CD14-positive monocyte (primary cell): ENCODE measurements at regions not wholly inside any gene's neighbourhood (a gene's known extent, or its start where the extent isn't known, plus 50 kb on each side); places are given as distances from the start of the nearest gene placed in this dataset.

Experiments
- DNase-seq, 3 donors: peaks; one replicate each; pipeline ENCODE4 v3.0.0-alpha.2; 2011 to 2022
- H2AFZ ChIP-seq: 2 replicates; pipeline ENCODE4 v1.6.0; 2012; ENCODE audit warnings: mild to moderate bottlenecking, low read depth, low read length, inconsistent platforms; ENCODE audit not compliant: insufficient read depth, poor library complexity, severe bottlenecking
- H3K27ac ChIP-seq, 2 donors: 1 replicate in 1 of 2; 2 replicates in 1 of 2; pipeline ENCODE4 v1.5.1; 2012 to 2013; ENCODE audit warnings: low read length in 2 of 2, control low read depth in 1 of 2, inconsistent platforms in 1 of 2, low read depth in 1 of 2, mild to moderate bottlenecking in 1 of 2
- H3K27me3 ChIP-seq, 2 donors: one replicate each; pipeline versions ENCODE4 v1.6.0 to v1.6.1; 2011 to 2013; ENCODE audit warnings: low read length in 2 of 2; ENCODE audit not compliant: control insufficient read depth in 2 of 2, insufficient read depth in 2 of 2
- H3K36me3 ChIP-seq, 2 donors: replicated peaks in 1 of 2; 1 replicate in 1 of 2; 2 replicates in 1 of 2; pipeline versions ENCODE4 v1.5.1 to v1.6.1; 2012 to 2013; ENCODE audit warnings: low read length in 2 of 2, control low read depth in 1 of 2, inconsistent platforms in 1 of 2, mild to moderate bottlenecking in 1 of 2; ENCODE audit not compliant: insufficient read depth in 2 of 2, control insufficient read depth in 1 of 2
- H3K4me1 ChIP-seq, 2 donors: 1 replicate in 1 of 2; 2 replicates in 1 of 2; pipeline versions ENCODE4 v1.5.1 to v1.6.1; 2012 to 2013; ENCODE audit warnings: low read length in 2 of 2, control low read depth in 1 of 2, inconsistent platforms in 1 of 2, mild to moderate bottlenecking in 1 of 2, moderate library complexity in 1 of 2; ENCODE audit not compliant: insufficient read depth in 2 of 2, control insufficient read depth in 1 of 2
- H3K4me2 ChIP-seq: replicated peaks from 2 replicates; pipeline ENCODE3; 2012; ENCODE audit warnings: low read length, moderate library complexity, mild to moderate bottlenecking; ENCODE audit not compliant: poor library complexity, severe bottlenecking; ENCODE audit errors: extremely low read depth
- H3K4me3 ChIP-seq, 3 experiments: fragments of 200-600 bp in 1 of 3; sonication (generic) in 1 of 3; replicated peaks in 1 of 3; 1 replicate in 2 of 3; 2 replicates in 1 of 3; pipeline ENCODE4 v1.5.1; 2011 to 2013; ENCODE audit warnings: low read length in 3 of 3, mild to moderate bottlenecking in 3 of 3, control low read depth in 2 of 3, low read depth in 2 of 3, inconsistent platforms in 1 of 3, moderate library complexity in 1 of 3
- H3K79me2 ChIP-seq: 2 replicates; pipeline ENCODE4 v1.6.0; 2012; ENCODE audit warnings: mild to moderate bottlenecking, control low read depth, inconsistent platforms, low read length, moderate library complexity; ENCODE audit not compliant: insufficient read depth
- H3K9ac ChIP-seq: 2 replicates; pipeline ENCODE4 v1.6.0; 2017; ENCODE audit warnings: low read length, mild to moderate bottlenecking; ENCODE audit not compliant: insufficient read depth, poor library complexity, severe bottlenecking
- H3K9me3 ChIP-seq, 2 donors: replicated peaks in 1 of 2; 1 replicate in 1 of 2; 2 replicates in 1 of 2; pipeline versions ENCODE4 v1.5.1 to v1.6.1; 2012 to 2013; ENCODE audit warnings: low read length in 2 of 2, control low read depth in 1 of 2; ENCODE audit not compliant: control insufficient read depth in 1 of 2, insufficient read depth in 1 of 2
- H4K20me1 ChIP-seq: 2 replicates; pipeline ENCODE4 v1.6.0; 2012; ENCODE audit warnings: mild to moderate bottlenecking, low read length, control low read depth, moderate library complexity; ENCODE audit not compliant: insufficient read depth
- H3K27ac Mint-ChIP-seq, 7 donors: one replicate each; pipeline ENCODE4 v1.8.0; 2020; ENCODE audit warnings: mild to moderate bottlenecking in 7 of 7, mixed read lengths in 7 of 7, moderate library complexity in 6 of 7, inconsistent platforms in 2 of 7
- H3K27me3 Mint-ChIP-seq, 3 donors: one replicate each; pipeline ENCODE4 v1.8.0; 2021 to 2022; ENCODE audit warnings: low read depth in 3 of 3, mild to moderate bottlenecking in 3 of 3, mixed read lengths in 3 of 3, moderate library complexity in 3 of 3, inconsistent platforms in 1 of 3
- H3K36me3 Mint-ChIP-seq, 2 donors: one replicate each; pipeline ENCODE4 v1.8.0; 2020; ENCODE audit warnings: mixed read lengths in 2 of 2, inconsistent platforms in 1 of 2, mild to moderate bottlenecking in 1 of 2
- H3K4me1 Mint-ChIP-seq: one replicate; pipeline ENCODE4 v1.8.0; 2020; ENCODE audit warnings: mild to moderate bottlenecking, mixed read lengths
- H3K4me3 Mint-ChIP-seq, 2 donors: one replicate each; pipeline ENCODE4 v1.8.0; 2020; ENCODE audit warnings: mild to moderate bottlenecking in 2 of 2, mixed read lengths in 2 of 2, moderate library complexity in 1 of 2
- H3K9me3 Mint-ChIP-seq, 7 donors: one replicate each; pipeline ENCODE4 v1.8.0; 2020 to 2022; ENCODE audit warnings: mixed read lengths in 7 of 7, mild to moderate bottlenecking in 6 of 7, moderate library complexity in 6 of 7, inconsistent platforms in 2 of 7
- CTCF ChIP-seq: fragments of 200-600 bp; IDR thresholded peaks from one replicate; pipeline ENCODE4 v1.8.0; 2022; ENCODE audit warnings: antibody characterized with exemption, mild to moderate bottlenecking
- WGBS: methylation state at CpG from one replicate; pipeline ENCODE4 v1.1.5; 2013; ENCODE audit warnings: missing lambda C conversion rate; ENCODE audit not compliant: insufficient coverage; 5-methylcytosine and 5-hydroxymethylcytosine counted together
- intact Hi-C, 2 donors: fragments of 100-400 bp; cut with micrococcal nuclease; formaldehyde crosslinking; loops; one replicate each; pipeline versions ENCODE4 v1.15.0 to v1.15.1; 2023

GRCh38 chr2:236884569-236885175, 201.0 kb upstream of the COPS8 start:
- Histone ChIP-seq H3K4me2 (no peak overlapping the region), H2AFZ (no peak overlapping the region), H3K9me3 (peaks cover 0 to 4% of the 10 kb centered on the region in 2 donors), H3K4me3 (no peak overlapping the region), H3K27ac (no peak overlapping the region), H3K9ac (no peak overlapping the region), H3K27me3 (no peaks in the 10 kb centered on the region), H3K36me3 (no peaks in the 10 kb centered on the region), H3K4me1 (peaks cover 10% of the 10 kb centered on the region in 2 donors), H3K79me2 (no peaks in the 10 kb centered on the region), H4K20me1 (no peaks in the 10 kb centered on the region)
- Mint-ChIP-seq H3K4me1 (peaks cover 7% of the 10 kb centered on the region), H3K9me3 (peaks cover 3 to 17% (median 9%) of the 10 kb centered on the region in 7 donors), H3K27me3 (peaks cover 6 to 27% (median 15%) of the 10 kb centered on the region in 3 donors), H3K4me3 (no peak overlapping the region), H3K36me3 (no peaks in the 10 kb centered on the region), H3K27ac (no peak overlapping the region)
- no peak for DNase-seq
- intact Hi-C loops, result no loop called here
- TF ChIP-seq CTCF, result no peak
- 100% methylated on average over 1 of the region's 5 CpGs for WGBS

- H3K4me1 ChIP-seq, result peaks cover 10% of the 10 kb centered on the region in 2 donors
- H3K9me3 Mint-ChIP-seq, result peaks cover 6 to 28% (median 19%) of the 10 kb centered on the region in 7 donors
- H3K4me2 ChIP-seq, result no peak overlapping the region
- H3K4me1 Mint-ChIP-seq, result peaks cover 7% of the 10 kb centered on the region
- 100% methylated on average over 2 of the region's 8 CpGs for WGBS
- no peak overlapping the region for H3K27ac ChIP-seq
- H3K9ac ChIP-seq, result no peak overlapping the region
- H3K9me3 ChIP-seq, result peaks cover 9 to 12% of the 10 kb centered on the region in 2 donors
- intact Hi-C loops, result no loop called here
- H3K36me3 Mint-ChIP-seq, result peaks cover 0 to 4% of the 10 kb centered on the region in 2 donors
- no peaks in the 10 kb centered on the region for H3K27me3 ChIP-seq
- H3K4me3 ChIP-seq, result no peak overlapping the region
- no peak overlapping the region for H2AFZ ChIP-seq
- TF ChIP-seq CTCF, result no peak
- peaks cover 0 to 21% (median 11%) of the 10 kb centered on the region in 3 donors for H3K27me3 Mint-ChIP-seq
- no peak for DNase-seq
- no peaks in the 10 kb centered on the region for H3K36me3 ChIP-seq
- H4K20me1 ChIP-seq, result no peaks in the 10 kb centered on the region
- no peak overlapping the region for H3K27ac Mint-ChIP-seq
- no peaks in the 10 kb centered on the region for H3K79me2 ChIP-seq
- H3K4me3 Mint-ChIP-seq, result no peak overlapping the region
Observed at GRCh38 chr2:236886456-236886855, 199.2 kb upstream of the COPS8 start.
